H1 (cell line): ENCODE measurements at regions not wholly inside any gene's neighbourhood (a gene's known extent, or its start where the extent isn't known, plus 50 kb on each side); places are given as distances from the start of the nearest gene placed in this dataset.

Experiments used
- EGR1 ChIP-seq: IDR thresholded peaks from 2 replicates; pipeline ENCODE4 v1.6.1; 2011; ENCODE audit warnings: low read depth, low read length, borderline replicate concordance
- EZH2 ChIP-seq: fragments of 200-600 bp; sonication (generic); IDR thresholded peaks from 2 replicates; pipeline ENCODE4 v1.7.1; 2012; ENCODE audit warnings: low read depth, mild to moderate bottlenecking, moderate library complexity, low read length, inconsistent platforms; ENCODE audit not compliant: severe bottlenecking
- MAX ChIP-seq: IDR thresholded peaks from 2 replicates; pipeline ENCODE4 v1.6.1; 2012; ENCODE audit warnings: inconsistent platforms
- POLR2A ChIP-seq, 2 experiments: IDR thresholded peaks; 1 replicate in 1 of 2; 2 replicates in 1 of 2; pipeline ENCODE4 v1.6.1; 2011; ENCODE audit warnings: low read depth in 2 of 2, low read length in 2 of 2, mild to moderate bottlenecking in 2 of 2; ENCODE audit errors: control extremely low read depth in 1 of 2
- POLR2AphosphoS5 ChIP-seq: IDR thresholded peaks from 2 replicates; pipeline ENCODE4 v1.6.1; 2011; ENCODE audit warnings: low read depth, low read length
- SIN3A ChIP-seq, 2 experiments: IDR thresholded peaks in 1 of 2; conservative IDR thresholded peaks in 1 of 2; 2 replicates each; pipeline ENCODE4 v1.6.1; 2011 to 2012; ENCODE audit warnings: low read length in 2 of 2, improper control_type of control experiment in 1 of 2, low read depth in 1 of 2, mild to moderate bottlenecking in 1 of 2
- SIRT6 ChIP-seq: IDR thresholded peaks from one replicate; pipeline ENCODE4 v1.7.1; 2012; ENCODE audit warnings: low read length, inconsistent platforms
- SP1 ChIP-seq: IDR thresholded peaks from 2 replicates; pipeline ENCODE4 v1.6.1; 2011; ENCODE audit warnings: low read depth, low read length
- SP2 ChIP-seq: IDR thresholded peaks from 2 replicates; pipeline ENCODE4 v1.6.1; 2012; ENCODE audit warnings: mild to moderate bottlenecking, low read length, inconsistent platforms
- TAF1 ChIP-seq: IDR thresholded peaks from 2 replicates; pipeline ENCODE4 v1.6.1; 2011; ENCODE audit warnings: mild to moderate bottlenecking, low read depth, low read length
- TF ChIP-seq, protein P1 (sequence below), 3 experiments: IDR thresholded peaks; 1 replicate in 2 of 3; 2 replicates in 1 of 3; pipeline versions ENCODE4 v1.5.1 to v1.6.1; 2011; ENCODE audit warnings: low read length in 3 of 3, mild to moderate bottlenecking in 3 of 3, inconsistent platforms in 2 of 3, low read depth in 1 of 3, moderate library complexity in 1 of 3; ENCODE audit not compliant: insufficient read depth in 1 of 3; ENCODE audit errors: control extremely low read depth in 1 of 3

- TF ChIP-seq, protein P1, sequence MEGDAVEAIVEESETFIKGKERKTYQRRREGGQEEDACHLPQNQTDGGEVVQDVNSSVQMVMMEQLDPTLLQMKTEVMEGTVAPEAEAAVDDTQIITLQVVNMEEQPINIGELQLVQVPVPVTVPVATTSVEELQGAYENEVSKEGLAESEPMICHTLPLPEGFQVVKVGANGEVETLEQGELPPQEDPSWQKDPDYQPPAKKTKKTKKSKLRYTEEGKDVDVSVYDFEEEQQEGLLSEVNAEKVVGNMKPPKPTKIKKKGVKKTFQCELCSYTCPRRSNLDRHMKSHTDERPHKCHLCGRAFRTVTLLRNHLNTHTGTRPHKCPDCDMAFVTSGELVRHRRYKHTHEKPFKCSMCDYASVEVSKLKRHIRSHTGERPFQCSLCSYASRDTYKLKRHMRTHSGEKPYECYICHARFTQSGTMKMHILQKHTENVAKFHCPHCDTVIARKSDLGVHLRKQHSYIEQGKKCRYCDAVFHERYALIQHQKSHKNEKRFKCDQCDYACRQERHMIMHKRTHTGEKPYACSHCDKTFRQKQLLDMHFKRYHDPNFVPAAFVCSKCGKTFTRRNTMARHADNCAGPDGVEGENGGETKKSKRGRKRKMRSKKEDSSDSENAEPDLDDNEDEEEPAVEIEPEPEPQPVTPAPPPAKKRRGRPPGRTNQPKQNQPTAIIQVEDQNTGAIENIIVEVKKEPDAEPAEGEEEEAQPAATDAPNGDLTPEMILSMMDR (IDR thresholded peaks at IDR 0.05; ENCODE audit: control extremely low read depth in 1 of 3, insufficient read depth in 1 of 3, low read depth in 1 of 3, low read length in 3 of 3): no peak
- TF ChIP-seq SIRT6 (no peak), POLR2AphosphoS5 (no peak), EZH2 (no peak), SP2 (no peak), EGR1 (no peak), TAF1 (no peak), SIN3A (conservative IDR thresholded peaks at IDR 0.05 in 1 of 2, IDR thresholded peaks at IDR 0.05 in 1 of 2; ENCODE audit: low read depth in 1 of 2, low read length in 2 of 2) (no peak), POLR2A (IDR thresholded peaks at IDR 0.05; ENCODE audit: control extremely low read depth in 1 of 2, low read depth in 2 of 2, low read length in 2 of 2) (no peak), MAX (no peak), SP1 (no peak)
These were observed 597.2 kb upstream of the BRINP3 start for GRCh38 chr1:191074881-191075280.
